ENCODE measurements at regions not wholly inside any gene's neighbourhood (a gene's known extent, or its start where the extent isn't known, plus 50 kb on each side); places are given as distances from the start of the nearest gene placed in this dataset.

DNA sequence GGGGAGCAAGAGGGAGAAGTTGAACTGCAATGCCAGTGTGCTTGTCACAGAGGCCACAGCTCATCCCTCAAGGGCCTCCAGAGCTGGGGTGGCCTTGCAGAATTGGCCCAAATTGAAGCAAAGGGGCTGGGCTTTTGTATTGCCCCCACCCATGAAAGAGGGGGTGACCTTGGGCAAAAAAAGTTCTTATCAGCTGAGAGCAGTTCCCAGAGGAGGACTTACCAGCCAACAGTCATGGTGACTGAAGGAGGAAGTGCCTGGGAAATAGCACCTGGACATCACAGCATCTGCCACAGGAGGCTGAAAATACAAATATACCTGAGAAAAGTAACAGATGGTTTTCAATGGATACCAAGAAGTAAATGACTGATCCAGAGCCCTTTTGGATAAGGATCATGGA is 262.4 kb downstream of the MID1IP1 start:
- no peak for TF ChIP-seq POLR2A (IDR thresholded peaks at IDR 0.05)
- TF ChIP-seq, protein P1, sequence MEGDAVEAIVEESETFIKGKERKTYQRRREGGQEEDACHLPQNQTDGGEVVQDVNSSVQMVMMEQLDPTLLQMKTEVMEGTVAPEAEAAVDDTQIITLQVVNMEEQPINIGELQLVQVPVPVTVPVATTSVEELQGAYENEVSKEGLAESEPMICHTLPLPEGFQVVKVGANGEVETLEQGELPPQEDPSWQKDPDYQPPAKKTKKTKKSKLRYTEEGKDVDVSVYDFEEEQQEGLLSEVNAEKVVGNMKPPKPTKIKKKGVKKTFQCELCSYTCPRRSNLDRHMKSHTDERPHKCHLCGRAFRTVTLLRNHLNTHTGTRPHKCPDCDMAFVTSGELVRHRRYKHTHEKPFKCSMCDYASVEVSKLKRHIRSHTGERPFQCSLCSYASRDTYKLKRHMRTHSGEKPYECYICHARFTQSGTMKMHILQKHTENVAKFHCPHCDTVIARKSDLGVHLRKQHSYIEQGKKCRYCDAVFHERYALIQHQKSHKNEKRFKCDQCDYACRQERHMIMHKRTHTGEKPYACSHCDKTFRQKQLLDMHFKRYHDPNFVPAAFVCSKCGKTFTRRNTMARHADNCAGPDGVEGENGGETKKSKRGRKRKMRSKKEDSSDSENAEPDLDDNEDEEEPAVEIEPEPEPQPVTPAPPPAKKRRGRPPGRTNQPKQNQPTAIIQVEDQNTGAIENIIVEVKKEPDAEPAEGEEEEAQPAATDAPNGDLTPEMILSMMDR (IDR thresholded peaks at IDR 0.05) = no peak

All from uterus (tissue), 2 donors.